Smooth muscle cell (in vitro differentiated cells): ENCODE measurements at regions not wholly inside any gene's neighbourhood (a gene's known extent, or its start where the extent isn't known, plus 50 kb on each side); places are given as distances from the start of the nearest gene placed in this dataset.

Experiments used
- DNase-seq: peaks from one replicate; lab custom pipeline; 2025; ENCODE audit not compliant: unreplicated experiment; lab: John Stamatoyannopoulos, UW
- H2AFZ ChIP-seq: fragments of 200-600 bp; sonication (generic); 2 replicates; pipeline ENCODE4 v1.6.0; 2016; ENCODE audit warnings: antibody characterized with exemption, low read depth, mild to moderate bottlenecking
- H3F3A ChIP-seq: fragments of 200-600 bp; sonication (generic); 2 replicates; pipeline ENCODE4 v1.6.0; 2017; ENCODE audit warnings: antibody characterized with exemption, low read depth
- H3K27ac ChIP-seq: fragments of 200-600 bp; sonication (generic); 2 replicates; pipeline ENCODE4 v1.5.1; 2016; ENCODE audit warnings: low read depth, mild to moderate bottlenecking
- H3K27me3 ChIP-seq: fragments of 200-600 bp; sonication (generic); 2 replicates; pipeline ENCODE4 v1.6.1; 2016; ENCODE audit warnings: low read depth, mild to moderate bottlenecking
- H3K36me3 ChIP-seq: fragments of 200-600 bp; sonication (generic); 2 replicates; pipeline ENCODE4 v1.5.1; 2016; ENCODE audit warnings: low read depth
- H3K4me1 ChIP-seq: fragments of 200-600 bp; sonication (generic); 2 replicates; pipeline ENCODE4 v1.5.1; 2016; ENCODE audit warnings: low read depth
- H3K4me2 ChIP-seq: fragments of 200-600 bp; sonication (generic); 2 replicates; pipeline ENCODE4 v1.6.0; 2016; ENCODE audit warnings: mild to moderate bottlenecking
- H3K4me3 ChIP-seq: fragments of 200-600 bp; sonication (generic); 2 replicates; pipeline ENCODE4 v1.5.1; 2016; ENCODE audit warnings: mild to moderate bottlenecking
- H3K79me2 ChIP-seq: fragments of 200-600 bp; sonication (generic); 2 replicates; pipeline ENCODE4 v1.6.0; 2016; ENCODE audit warnings: low read depth, mild to moderate bottlenecking
- H3K9ac ChIP-seq: fragments of 200-600 bp; sonication (generic); 2 replicates; pipeline ENCODE4 v1.6.0; 2016; ENCODE audit warnings: low read depth
- H3K9me3 ChIP-seq: fragments of 200-600 bp; sonication (generic); replicated peaks from 2 replicates; pipeline ENCODE4 v1.5.1; 2016; ENCODE audit warnings: low read depth
- H4K20me1 ChIP-seq: fragments of 200-600 bp; sonication (generic); 2 replicates; pipeline ENCODE4 v1.6.0; 2016; ENCODE audit warnings: low read depth
- WGBS: methylation state at CpG from one replicate; pipeline ENCODE4 v1.1.7; 2016; ENCODE audit warnings: low lambda C conversion rate; 5-methylcytosine and 5-hydroxymethylcytosine counted together
- TF ChIP-seq, protein P1 (sequence below): fragments of 200-600 bp; sonication (generic); IDR thresholded peaks from 2 replicates; pipeline ENCODE4 v1.5.1; 2017; ENCODE audit warnings: borderline replicate concordance, mild to moderate bottlenecking, antibody characterized with exemption; ENCODE audit not compliant: insufficient read depth, poor library complexity, severe bottlenecking

DNA sequence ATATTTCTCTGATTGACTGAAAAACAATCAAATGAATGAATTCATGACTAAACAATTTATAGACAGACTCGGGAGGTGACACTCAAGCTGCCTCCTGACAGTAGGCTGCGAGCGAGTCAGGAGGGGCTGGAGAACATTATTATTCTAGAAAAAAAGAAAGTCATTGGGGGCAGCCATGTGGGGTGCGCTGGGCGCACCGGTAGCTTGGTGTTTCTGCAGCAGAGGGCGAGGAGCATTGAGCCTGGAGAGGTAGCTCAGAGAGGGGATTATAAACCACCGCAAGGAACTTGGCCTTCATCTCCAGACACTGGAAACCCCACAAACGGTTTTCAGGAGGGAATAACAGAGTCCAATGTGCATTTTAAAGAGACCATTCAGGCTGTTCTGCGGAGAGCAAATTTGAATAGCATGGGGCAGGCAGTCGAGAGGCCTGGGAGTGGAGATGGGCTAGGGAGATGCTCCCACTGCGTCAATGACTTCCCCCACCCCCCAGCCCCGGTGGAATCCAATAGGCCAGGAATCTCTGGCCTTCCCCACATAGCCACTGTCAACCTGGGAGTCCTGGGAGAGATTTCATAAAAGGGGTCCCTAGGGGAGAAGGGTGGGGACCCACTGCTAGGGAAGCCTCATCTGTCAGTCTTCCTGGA, 168.3 kb downstream of the BCOR start:
- Histone ChIP-seq H3K4me2 (no peak overlapping the region), H3K36me3 (no peaks in the 10 kb centered on the region), H3F3A (peaks cover 7% of the 10 kb centered on the region), H3K4me3 (no peak overlapping the region), H3K4me1 (peaks cover 10% of the 10 kb centered on the region), H4K20me1 (no peaks in the 10 kb centered on the region), H3K27me3 (no peaks in the 10 kb centered on the region), H3K9me3 (no peaks in the 10 kb centered on the region), H3K79me2 (no peaks in the 10 kb centered on the region), H2AFZ (no peak overlapping the region), H3K9ac (no peak overlapping the region), H3K27ac (no peak overlapping the region)
- WGBS = 86% methylated on average over 13 of the region's 13 CpGs
- DNase-seq = no peak
- TF ChIP-seq, protein P1, sequence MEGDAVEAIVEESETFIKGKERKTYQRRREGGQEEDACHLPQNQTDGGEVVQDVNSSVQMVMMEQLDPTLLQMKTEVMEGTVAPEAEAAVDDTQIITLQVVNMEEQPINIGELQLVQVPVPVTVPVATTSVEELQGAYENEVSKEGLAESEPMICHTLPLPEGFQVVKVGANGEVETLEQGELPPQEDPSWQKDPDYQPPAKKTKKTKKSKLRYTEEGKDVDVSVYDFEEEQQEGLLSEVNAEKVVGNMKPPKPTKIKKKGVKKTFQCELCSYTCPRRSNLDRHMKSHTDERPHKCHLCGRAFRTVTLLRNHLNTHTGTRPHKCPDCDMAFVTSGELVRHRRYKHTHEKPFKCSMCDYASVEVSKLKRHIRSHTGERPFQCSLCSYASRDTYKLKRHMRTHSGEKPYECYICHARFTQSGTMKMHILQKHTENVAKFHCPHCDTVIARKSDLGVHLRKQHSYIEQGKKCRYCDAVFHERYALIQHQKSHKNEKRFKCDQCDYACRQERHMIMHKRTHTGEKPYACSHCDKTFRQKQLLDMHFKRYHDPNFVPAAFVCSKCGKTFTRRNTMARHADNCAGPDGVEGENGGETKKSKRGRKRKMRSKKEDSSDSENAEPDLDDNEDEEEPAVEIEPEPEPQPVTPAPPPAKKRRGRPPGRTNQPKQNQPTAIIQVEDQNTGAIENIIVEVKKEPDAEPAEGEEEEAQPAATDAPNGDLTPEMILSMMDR = no peak

DNA sequence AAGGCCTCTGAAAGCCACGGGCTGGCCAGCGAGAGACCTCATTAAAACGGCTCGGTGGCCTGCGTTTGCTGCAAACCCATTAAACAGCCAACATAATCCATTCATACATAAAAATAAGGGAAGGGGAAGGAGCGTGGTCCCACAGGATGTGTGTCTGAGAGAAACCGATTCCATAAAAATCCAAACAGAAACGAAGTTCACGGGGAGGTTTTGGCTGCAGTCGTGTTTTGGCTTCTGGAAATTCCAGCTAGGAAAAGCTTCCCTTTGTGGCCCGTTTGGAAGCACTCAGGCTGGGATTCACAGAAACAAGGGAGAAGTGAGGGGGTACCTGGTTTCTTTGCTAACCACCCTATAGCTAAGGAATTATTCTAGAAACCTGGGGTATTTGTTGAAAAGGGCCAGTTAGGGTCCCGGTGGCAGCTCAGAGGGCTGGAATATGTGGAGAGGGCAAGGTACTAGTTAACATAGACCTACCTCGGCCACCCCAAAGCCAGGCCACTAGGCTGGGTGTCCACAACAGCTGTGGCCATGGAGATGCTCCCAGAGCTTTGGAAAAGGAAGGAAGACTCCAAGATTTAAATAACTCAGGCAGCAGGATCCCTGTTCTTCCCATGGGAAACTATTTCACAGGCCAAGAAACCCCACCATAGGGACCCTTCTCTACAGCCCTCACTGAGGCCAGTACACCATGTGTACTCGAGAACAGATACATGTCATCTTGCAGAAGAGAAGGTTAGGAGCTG, 166.8 kb downstream of the BCOR start:
- WGBS = 37% methylated on average over 14 of the region's 14 CpGs
- H3K79me2 ChIP-seq = no peaks in the 10 kb centered on the region
- H3K27me3 ChIP-seq = no peaks in the 10 kb centered on the region
- H3K9ac ChIP-seq = no peak overlapping the region
- peak overlapping the region; percentile 68 for H3K4me2 ChIP-seq
- H3K9me3 ChIP-seq = no peaks in the 10 kb centered on the region
- H4K20me1 ChIP-seq = no peaks in the 10 kb centered on the region
- H3K27ac ChIP-seq = peak overlapping the region; percentile 48
- no peak overlapping the region for H3K4me3 ChIP-seq
- peak; percentile 11 for DNase-seq
- H3K4me1 ChIP-seq = peaks cover 10% of the 10 kb centered on the region
- H3K36me3 ChIP-seq = no peaks in the 10 kb centered on the region
- peak overlapping the region; percentile 77 for H2AFZ ChIP-seq
- TF ChIP-seq, protein P1 = no peak
- H3F3A ChIP-seq = peaks cover 7% of the 10 kb centered on the region

DNA sequence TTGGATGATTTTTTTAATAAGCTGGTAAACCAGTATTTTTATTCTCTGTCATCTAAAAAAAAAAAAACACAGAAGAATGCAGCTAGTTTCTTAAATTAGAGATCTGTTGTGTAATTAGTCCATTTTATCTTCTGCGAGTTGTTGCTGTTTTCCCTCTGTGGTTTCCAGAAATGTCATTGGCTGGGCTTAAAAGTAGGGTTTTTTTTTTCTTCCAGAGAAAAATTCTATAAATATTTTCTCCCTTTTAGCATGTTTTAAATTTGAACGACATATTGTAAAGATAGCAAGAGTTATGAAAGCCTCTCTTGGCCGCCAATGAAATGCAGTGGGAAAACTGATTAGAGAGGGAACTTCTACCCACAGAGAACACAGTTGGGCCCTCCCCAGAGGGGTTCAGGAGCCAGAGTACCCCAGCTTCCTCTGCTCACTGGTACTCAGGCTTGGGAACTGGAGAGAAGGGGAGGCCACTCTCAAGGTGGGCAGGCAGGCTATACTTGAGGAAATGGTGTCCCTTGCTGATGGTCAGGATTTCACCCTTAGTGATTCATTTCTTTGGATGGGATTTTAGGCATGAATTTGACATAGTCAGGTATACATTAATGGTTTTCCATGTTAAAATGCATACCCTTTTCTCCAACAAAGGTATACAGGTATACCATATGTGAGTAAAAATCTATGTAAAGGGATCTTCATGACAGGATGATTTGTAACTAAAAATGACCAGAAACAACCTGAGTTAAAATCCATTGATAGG, 166.1 kb downstream of the BCOR start:
- Histone ChIP-seq H3K27ac (peak overlapping the region; percentile 48), H2AFZ (peak overlapping the region; percentile 66), H3K4me1 (peaks cover 10% of the 10 kb centered on the region), H3K9me3 (no peaks in the 10 kb centered on the region), H3F3A (peaks cover 7% of the 10 kb centered on the region), H3K36me3 (no peaks in the 10 kb centered on the region), H3K4me3 (no peak overlapping the region), H4K20me1 (no peaks in the 10 kb centered on the region), H3K79me2 (no peaks in the 10 kb centered on the region), H3K9ac (no peak overlapping the region), H3K27me3 (no peaks in the 10 kb centered on the region), H3K4me2 (peak overlapping the region; percentile 68)
- TF ChIP-seq, protein P1 = no peak
- no peak for DNase-seq
- 22% methylated on average over 3 of the region's 3 CpGs for WGBS
